HepG2 (cell line): ENCODE measurements at regions not wholly inside any gene's neighbourhood (a gene's known extent, or its start where the extent isn't known, plus 50 kb on each side); places are given as distances from the start of the nearest gene placed in this dataset.

Experiments
- ARID2 ChIP-seq: sonication (generic); formaldehyde crosslinking; IDR thresholded peaks from 2 replicates; pipeline ENCODE4 v1.8.1; 2022; ENCODE audit warnings: mild to moderate bottlenecking, missing genetic modification reagents, borderline replicate concordance
- CEBPB ChIP-seq: IDR thresholded peaks from 2 replicates; pipeline ENCODE4 v1.6.1; 2011; ENCODE audit warnings: low read depth, low read length, improper control_type of control experiment, borderline replicate concordance
- FOXO1 ChIP-seq: sonication (generic); formaldehyde crosslinking; IDR thresholded peaks from 2 replicates; pipeline ENCODE4 v1.4.0; 2020; ENCODE audit warnings: missing genetic modification reagents
- GFI1 ChIP-seq: sonication (generic); formaldehyde crosslinking; IDR thresholded peaks from 2 replicates; pipeline ENCODE4 v1.5.0; 2020; ENCODE audit warnings: missing genetic modification reagents, mild to moderate bottlenecking, borderline replicate concordance
- HIC2 ChIP-seq: sonication (generic); formaldehyde crosslinking; IDR thresholded peaks from 2 replicates; pipeline ENCODE4 v1.9.0; 2022; ENCODE audit warnings: low read depth, missing genetic modification reagents
- HMG20B ChIP-seq: conservative IDR thresholded peaks from 2 replicates; pipeline ENCODE4 v1.6.1; 2016; ENCODE audit warnings: missing genetic modification reagents, missing compliant biosample characterization
- KIAA2018 ChIP-seq: sonication (generic); formaldehyde crosslinking; IDR thresholded peaks from 2 replicates; pipeline ENCODE4 v1.5.0; 2020; ENCODE audit warnings: mild to moderate bottlenecking, missing genetic modification reagents, borderline replicate concordance
- KLF15 ChIP-seq: sonication (generic); formaldehyde crosslinking; IDR thresholded peaks from 2 replicates; pipeline ENCODE4 v1.8.1; 2023; ENCODE audit warnings: borderline replicate concordance, mild to moderate bottlenecking, inconsistent platforms, missing genetic modification reagents, mixed read lengths
- SAP130 ChIP-seq: IDR thresholded peaks from 2 replicates; pipeline ENCODE4 v1.6.1; 2016; ENCODE audit warnings: low read depth
- TEAD3 ChIP-seq: optimal IDR thresholded peaks from 2 replicates; pipeline ENCODE3; 2016; ENCODE audit warnings: borderline replicate concordance
- USF2 ChIP-seq, 2 experiments: sonication (generic) in 1 of 2; formaldehyde crosslinking in 1 of 2; IDR thresholded peaks; 2 replicates each; pipeline versions ENCODE4 v1.5.1 to v1.6.1; 2011 to 2020; ENCODE audit warnings: borderline replicate concordance in 1 of 2, low read depth in 1 of 2, low read length in 1 of 2, mild to moderate bottlenecking in 1 of 2, missing genetic modification reagents in 1 of 2, moderate library complexity in 1 of 2
- ZNF337 ChIP-seq: sonication (generic); formaldehyde crosslinking; IDR thresholded peaks from 2 replicates; pipeline ENCODE4 v1.5.1; 2020; ENCODE audit warnings: missing genetic modification reagents, low read depth, mild to moderate bottlenecking, borderline replicate concordance
- ZNF619 ChIP-seq: sonication (generic); formaldehyde crosslinking; IDR thresholded peaks from 2 replicates; pipeline ENCODE4 v1.4.0; 2020; ENCODE audit warnings: mild to moderate bottlenecking, missing genetic modification reagents

- TF ChIP-seq HIC2, result peak; percentile 89
- TF ChIP-seq USF2 (IDR thresholded peaks at IDR 0.05; ENCODE audit: low read depth, low read length), result no peak
- TF ChIP-seq USF2 (CRISPR knock-in tag; IDR thresholded peaks at IDR 0.05; ENCODE audit: borderline replicate concordance), result no peak
- peak; percentile 73; the same call in 1 of the 2 replicates for TF ChIP-seq HMG20B (CRISPR knock-in tag)
- TF ChIP-seq ARID2, result no peak
- peak; percentile 97 for TF ChIP-seq TEAD3 (CRISPR knock-in tag)
- peak; percentile 79 for TF ChIP-seq FOXO1 (CRISPR knock-in tag)
- 0 out of 2 replicates have a peak, but pooled peaks have one; percentile 64 for TF ChIP-seq KLF15 (CRISPR knock-in tag)
- no peak for TF ChIP-seq ZNF337 (CRISPR knock-in tag)
- peak; percentile 78 for TF ChIP-seq SAP130 (CRISPR knock-in tag)
- no peak for TF ChIP-seq CEBPB
- TF ChIP-seq ZNF619, result 0 out of 2 replicates have a peak, but pooled peaks have one; percentile 31
- TF ChIP-seq KIAA2018 (CRISPR knock-in tag), result no peak
- TF ChIP-seq GFI1 (CRISPR knock-in tag), result 0 out of 2 replicates have a peak, but pooled peaks have one; percentile 24
These were observed 83.6 kb downstream of the SIK1 start (continued) for GRCh38 chr21:43343095-43343991.
